SK-N-SH treated with all-trans-retinoic acid at 6 μM for 48 hours (cell line): ENCODE measurements at regions not wholly inside any gene's neighbourhood (a gene's known extent, or its start where the extent isn't known, plus 50 kb on each side); places are given as distances from the start of the nearest gene placed in this dataset.

Experiments
- ATAC-seq: fragments of 200-7000 bp; cut with Tn5 transposase; 3 replicates; pipeline ENCODE4 v1.9.1; 2020; ENCODE audit warnings: mild to moderate bottlenecking, moderate library complexity
- ARNTL ChIP-seq: fragments of 450-650 bp; formaldehyde crosslinking; IDR thresholded peaks from 2 replicates; pipeline ENCODE4 v1.5.0; 2020; ENCODE audit warnings: low read depth, mild to moderate bottlenecking, moderate library complexity, borderline replicate concordance
- BACH2 ChIP-seq: fragments of 250-450 bp; sonication (Bioruptor Pico); IDR thresholded peaks from 2 replicates; pipeline ENCODE4 v1.9.0; 2021; ENCODE audit warnings: mild to moderate bottlenecking, borderline replicate concordance
- CREB5 ChIP-seq: fragments of 250-450 bp; sonication (Bioruptor Pico); IDR thresholded peaks from 2 replicates; pipeline ENCODE4 v1.5.1; 2020; ENCODE audit warnings: low read depth, mild to moderate bottlenecking, moderate library complexity
- CSDC2 ChIP-seq: fragments of 250-450 bp; sonication (Bioruptor Pico); IDR thresholded peaks from 2 replicates; pipeline ENCODE4 v1.5.0; 2020; ENCODE audit warnings: mild to moderate bottlenecking, moderate library complexity
- ESRRG ChIP-seq: fragments of 250-450 bp; sonication (Bioruptor Pico); IDR thresholded peaks from 2 replicates; pipeline ENCODE4 v1.6.1; 2021; ENCODE audit warnings: mild to moderate bottlenecking
- GLIS3 ChIP-seq: fragments of 250-450 bp; sonication (Bioruptor Pico); IDR thresholded peaks from 2 replicates; pipeline ENCODE4 v1.5.0; 2020; ENCODE audit warnings: mild to moderate bottlenecking, moderate library complexity
- ISL1 ChIP-seq: fragments of 250-450 bp; sonication (Bioruptor Pico); IDR thresholded peaks from 2 replicates; pipeline ENCODE4 v2.1.2; 2022; ENCODE audit warnings: mild to moderate bottlenecking, moderate library complexity
- OSR1 ChIP-seq: fragments of 250-450 bp; sonication (Bioruptor Pico); IDR thresholded peaks from 2 replicates; pipeline ENCODE4 v1.8.0; 2022; ENCODE audit warnings: moderate library complexity, mild to moderate bottlenecking, inconsistent platforms
- PATZ1 ChIP-seq: fragments of 250-450 bp; sonication (Bioruptor Pico); IDR thresholded peaks from 2 replicates; pipeline ENCODE4 v1.8.0; 2020; ENCODE audit warnings: mild to moderate bottlenecking, moderate library complexity, borderline replicate concordance
- POU6F1 ChIP-seq: fragments of 250-450 bp; sonication (Bioruptor Pico); IDR thresholded peaks from 2 replicates; pipeline ENCODE4 v1.8.0; 2021; ENCODE audit warnings: low read depth, mild to moderate bottlenecking, moderate library complexity, borderline replicate concordance
- PPARA ChIP-seq: fragments of 250-450 bp; sonication (Bioruptor Pico); IDR thresholded peaks from 2 replicates; pipeline ENCODE4 v1.5.0; 2020; ENCODE audit warnings: mild to moderate bottlenecking, borderline replicate concordance
- TCF4 ChIP-seq: fragments of 250-450 bp; sonication (Bioruptor Pico); IDR thresholded peaks from 2 replicates; pipeline ENCODE4 v1.8.0; 2021; ENCODE audit warnings: mild to moderate bottlenecking, moderate library complexity, borderline replicate concordance
- TOX ChIP-seq: fragments of 250-450 bp; sonication (Bioruptor Pico); IDR thresholded peaks from 2 replicates; pipeline ENCODE4 v1.8.0; 2021; ENCODE audit warnings: mild to moderate bottlenecking, moderate library complexity, borderline replicate concordance
- TSHZ2 ChIP-seq: fragments of 250-450 bp; sonication (Bioruptor Pico); IDR thresholded peaks from 2 replicates; pipeline ENCODE4 v1.5.0; 2020; ENCODE audit warnings: mild to moderate bottlenecking, moderate library complexity
- ZC3H10 ChIP-seq: fragments of 250-450 bp; sonication (Bioruptor Pico); IDR thresholded peaks from 2 replicates; pipeline ENCODE4 v1.5.1; 2021; ENCODE audit warnings: mild to moderate bottlenecking, moderate library complexity
- ZFP3 ChIP-seq: fragments of 250-450 bp; sonication (Bioruptor Pico); IDR thresholded peaks from 2 replicates; pipeline ENCODE4 v1.5.0; 2020; ENCODE audit warnings: mild to moderate bottlenecking, moderate library complexity
- ZNF565 ChIP-seq: fragments of 450-650 bp; formaldehyde crosslinking; conservative IDR thresholded peaks from 2 replicates; pipeline ENCODE4 v1.5.0; 2020; ENCODE audit warnings: low read depth, mild to moderate bottlenecking, moderate library complexity
- ZNF70 ChIP-seq: fragments of 450-650 bp; formaldehyde crosslinking; IDR thresholded peaks from 2 replicates; pipeline ENCODE4 v1.5.0; 2020; ENCODE audit warnings: mild to moderate bottlenecking, moderate library complexity
- ZNF8 ChIP-seq: fragments of 450-650 bp; formaldehyde crosslinking; IDR thresholded peaks from 2 replicates; pipeline ENCODE4 v1.5.0; 2020; ENCODE audit warnings: mild to moderate bottlenecking, moderate library complexity

GRCh38 chr12:85405781-85406522 lies 125.9 kb downstream of the ALX1 start:
- TF ChIP-seq ISL1 (CRISPR knock-in tag) (peak; percentile 65), ESRRG (CRISPR knock-in tag) (no peak)
- TF ChIP-seq, all 23 proteins: peak for 1
- 0 out of 3 replicates have a peak, but pooled peaks have one; percentile 28 for ATAC-seq

GRCh38 chr12:85413266-85413665 lies 133.2 kb downstream of the ALX1 start:
- TF ChIP-seq TOX (CRISPR knock-in tag): no peak
- TF ChIP-seq CSDC2: no peak
- no peak for TF ChIP-seq PATZ1 (CRISPR knock-in tag)
- no peak for TF ChIP-seq OSR1
- TF ChIP-seq GLIS3 (CRISPR knock-in tag): no peak
- no peak for TF ChIP-seq TCF4 (CRISPR knock-in tag)
- TF ChIP-seq BACH2 (CRISPR knock-in tag): no peak
- TF ChIP-seq ZFP3 (CRISPR knock-in tag): no peak
- TF ChIP-seq ARNTL (CRISPR knock-in tag): no peak
- no peak for TF ChIP-seq ZC3H10 (CRISPR knock-in tag)
- no peak for TF ChIP-seq POU6F1 (CRISPR knock-in tag)
- no peak for TF ChIP-seq ZNF70 (CRISPR knock-in tag)
- no peak for TF ChIP-seq ESRRG (CRISPR knock-in tag)
- no peak for TF ChIP-seq TSHZ2 (CRISPR knock-in tag)
- no peak for TF ChIP-seq PPARA (CRISPR knock-in tag)
- no peak for TF ChIP-seq ZNF565 (CRISPR knock-in tag)
- TF ChIP-seq ZNF8 (CRISPR knock-in tag): no peak
- no peak for TF ChIP-seq CREB5 (CRISPR knock-in tag)
- peak; percentile 61 for ATAC-seq

GRCh38 chr12:85422762-85423161 lies 142.7 kb downstream of the ALX1 start:
- TF ChIP-seq CREB5 (CRISPR knock-in tag) (no peak), ZNF70 (CRISPR knock-in tag) (no peak), TOX (CRISPR knock-in tag) (no peak), ZNF565 (CRISPR knock-in tag) (no peak)
- ATAC-seq: peak; percentile 34; the same call in 1 of the 3 replicates
